ENCODE measurements at regions not wholly inside any gene's neighbourhood (a gene's known extent, or its start where the extent isn't known, plus 50 kb on each side); places are given as distances from the start of the nearest gene placed in this dataset.

DNA sequence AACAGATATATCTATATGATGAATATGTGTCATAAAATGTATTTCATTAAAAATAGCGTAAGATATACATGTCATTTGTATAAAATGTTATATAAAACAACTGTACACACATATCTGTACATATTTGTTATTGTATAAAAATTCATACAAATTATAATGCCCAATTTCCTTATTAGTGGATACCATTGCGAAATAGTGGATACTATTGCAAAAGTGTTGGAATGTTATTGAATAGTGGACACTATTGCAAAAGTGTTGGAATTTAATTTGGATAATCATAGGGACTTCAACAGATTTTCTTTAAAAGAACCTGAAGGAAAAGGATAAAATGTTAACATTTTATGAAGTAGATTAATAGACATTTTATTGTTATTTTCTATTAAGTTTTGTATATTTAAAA lies 487.4 kb downstream of the HAO1 start:
- no peak for ATAC-seq
- no peak for TF ChIP-seq ZFP3 (CRISPR knock-in tag; IDR thresholded peaks at IDR 0.05)
- no peak for TF ChIP-seq CSDC2 (CRISPR knock-in tag; IDR thresholded peaks at IDR 0.05)
- TF ChIP-seq TCF4 (CRISPR knock-in tag; IDR thresholded peaks at IDR 0.05; ENCODE audit: borderline replicate concordance), result no peak
- TF ChIP-seq CREB5 (CRISPR knock-in tag; IDR thresholded peaks at IDR 0.05; ENCODE audit: low read depth), result no peak
- TF ChIP-seq ESRRG (CRISPR knock-in tag; IDR thresholded peaks at IDR 0.05), result no peak
- TF ChIP-seq PATZ1 (CRISPR knock-in tag; IDR thresholded peaks at IDR 0.05; ENCODE audit: borderline replicate concordance), result no peak
- TF ChIP-seq RARB (CRISPR knock-in tag; IDR thresholded peaks at IDR 0.05), result no peak
- no peak for TF ChIP-seq OSR1 (CRISPR knock-in tag; IDR thresholded peaks at IDR 0.05)
- TF ChIP-seq TSHZ2 (CRISPR knock-in tag; IDR thresholded peaks at IDR 0.05), result no peak

- TF ChIP-seq BACH2 (CRISPR knock-in tag; IDR thresholded peaks at IDR 0.05; ENCODE audit: borderline replicate concordance), result no peak
- no peak for TF ChIP-seq POU6F1 (CRISPR knock-in tag; IDR thresholded peaks at IDR 0.05; ENCODE audit: borderline replicate concordance, low read depth)
- no peak for TF ChIP-seq CREB5 (CRISPR knock-in tag; IDR thresholded peaks at IDR 0.05; ENCODE audit: low read depth)
- TF ChIP-seq, protein P1, sequence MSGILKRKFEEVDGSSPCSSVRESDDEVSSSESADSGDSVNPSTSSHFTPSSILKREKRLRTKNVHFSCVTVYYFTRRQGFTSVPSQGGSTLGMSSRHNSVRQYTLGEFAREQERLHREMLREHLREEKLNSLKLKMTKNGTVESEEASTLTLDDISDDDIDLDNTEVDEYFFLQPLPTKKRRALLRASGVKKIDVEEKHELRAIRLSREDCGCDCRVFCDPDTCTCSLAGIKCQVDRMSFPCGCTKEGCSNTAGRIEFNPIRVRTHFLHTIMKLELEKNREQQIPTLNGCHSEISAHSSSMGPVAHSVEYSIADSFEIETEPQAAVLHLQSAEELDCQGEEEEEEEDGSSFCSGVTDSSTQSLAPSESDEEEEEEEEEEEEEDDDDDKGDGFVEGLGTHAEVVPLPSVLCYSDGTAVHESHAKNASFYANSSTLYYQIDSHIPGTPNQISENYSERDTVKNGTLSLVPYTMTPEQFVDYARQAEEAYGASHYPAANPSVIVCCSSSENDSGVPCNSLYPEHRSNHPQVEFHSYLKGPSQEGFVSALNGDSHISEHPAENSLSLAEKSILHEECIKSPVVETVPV (CRISPR knock-in tag; IDR thresholded peaks at IDR 0.05), result no peak
- TF ChIP-seq ESRRG (CRISPR knock-in tag; IDR thresholded peaks at IDR 0.05), result no peak
- TF ChIP-seq TCF4 (CRISPR knock-in tag; IDR thresholded peaks at IDR 0.05; ENCODE audit: borderline replicate concordance), result no peak
- no peak for TF ChIP-seq ZFP3 (CRISPR knock-in tag; IDR thresholded peaks at IDR 0.05)
- TF ChIP-seq TOX (CRISPR knock-in tag; IDR thresholded peaks at IDR 0.05; ENCODE audit: borderline replicate concordance), result no peak
- TF ChIP-seq TSHZ2 (CRISPR knock-in tag; IDR thresholded peaks at IDR 0.05), result no peak
- no peak for TF ChIP-seq RARB (CRISPR knock-in tag; IDR thresholded peaks at IDR 0.05)
- no peak for TF ChIP-seq OSR1 (CRISPR knock-in tag; IDR thresholded peaks at IDR 0.05)
- no peak for TF ChIP-seq GLIS3 (CRISPR knock-in tag; IDR thresholded peaks at IDR 0.05)
- no peak for TF ChIP-seq ARNTL (CRISPR knock-in tag; IDR thresholded peaks at IDR 0.05; ENCODE audit: borderline replicate concordance, low read depth)
- no peak for TF ChIP-seq ZNF565 (CRISPR knock-in tag; conservative IDR thresholded peaks at IDR 0.05; ENCODE audit: low read depth)
- TF ChIP-seq SNAI2 (CRISPR knock-in tag; IDR thresholded peaks at IDR 0.05), result no peak
- no peak for ATAC-seq
Observed at GRCh38 chr20:7454047-7454446, 486.2 kb downstream of the HAO1 start.

Data from SK-N-SH treated with all-trans-retinoic acid at 6 μM for 48 hours (cell line).